ENCODE measurements at regions not wholly inside any gene's neighbourhood (a gene's known extent, or its start where the extent isn't known, plus 50 kb on each side); places are given as distances from the start of the nearest gene placed in this dataset.

DNA sequence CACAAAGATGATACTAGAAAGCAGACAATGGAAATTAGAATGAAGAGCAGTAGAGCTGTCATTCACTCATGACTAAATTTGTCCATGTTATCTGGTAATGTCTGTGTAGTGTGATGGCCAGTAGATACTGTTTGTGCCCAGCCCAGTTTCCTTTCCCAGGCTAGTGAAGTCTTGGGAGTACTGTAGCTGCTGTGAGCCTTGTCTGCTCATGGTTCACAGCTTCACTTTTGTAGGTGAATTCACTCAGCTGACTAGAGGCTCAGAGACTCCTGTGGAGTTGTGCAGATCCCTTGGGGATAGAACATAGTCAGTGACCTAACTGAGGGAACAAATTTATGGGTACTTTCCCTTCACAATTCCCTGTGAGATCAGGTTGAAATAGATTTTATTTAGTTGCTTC lies 572.5 kb downstream of the ARL4A start:
- no peak for TF ChIP-seq EZH2 (IDR thresholded peaks at IDR 0.05; ENCODE audit: low read depth)
- TF ChIP-seq, protein P1, sequence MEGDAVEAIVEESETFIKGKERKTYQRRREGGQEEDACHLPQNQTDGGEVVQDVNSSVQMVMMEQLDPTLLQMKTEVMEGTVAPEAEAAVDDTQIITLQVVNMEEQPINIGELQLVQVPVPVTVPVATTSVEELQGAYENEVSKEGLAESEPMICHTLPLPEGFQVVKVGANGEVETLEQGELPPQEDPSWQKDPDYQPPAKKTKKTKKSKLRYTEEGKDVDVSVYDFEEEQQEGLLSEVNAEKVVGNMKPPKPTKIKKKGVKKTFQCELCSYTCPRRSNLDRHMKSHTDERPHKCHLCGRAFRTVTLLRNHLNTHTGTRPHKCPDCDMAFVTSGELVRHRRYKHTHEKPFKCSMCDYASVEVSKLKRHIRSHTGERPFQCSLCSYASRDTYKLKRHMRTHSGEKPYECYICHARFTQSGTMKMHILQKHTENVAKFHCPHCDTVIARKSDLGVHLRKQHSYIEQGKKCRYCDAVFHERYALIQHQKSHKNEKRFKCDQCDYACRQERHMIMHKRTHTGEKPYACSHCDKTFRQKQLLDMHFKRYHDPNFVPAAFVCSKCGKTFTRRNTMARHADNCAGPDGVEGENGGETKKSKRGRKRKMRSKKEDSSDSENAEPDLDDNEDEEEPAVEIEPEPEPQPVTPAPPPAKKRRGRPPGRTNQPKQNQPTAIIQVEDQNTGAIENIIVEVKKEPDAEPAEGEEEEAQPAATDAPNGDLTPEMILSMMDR (conservative IDR thresholded peaks at IDR 0.05), result no peak

Measured in PC-9 (cell line).